Right lobe of liver (tissue), 4 donors: ENCODE measurements at regions not wholly inside any gene's neighbourhood (a gene's known extent, or its start where the extent isn't known, plus 50 kb on each side); places are given as distances from the start of the nearest gene placed in this dataset.

ENCODE experiments used
- CTCF ChIP-seq, 4 donors: fragments of 200-600 bp in 3 of 4; fragments of 450-650 bp in 1 of 4; IDR thresholded peaks; one replicate each; pipeline versions ENCODE4 v1.5.1 to v1.8.0; 2016 to 2022; ENCODE audit warnings: antibody characterized with exemption in 4 of 4, mild to moderate bottlenecking in 2 of 4
- POLR2A ChIP-seq: fragments of 450-650 bp; IDR thresholded peaks from one replicate; pipeline ENCODE4 v1.6.1; 2017; ENCODE audit warnings: antibody characterized with exemption, mild to moderate bottlenecking
- donor health status: DM: no; HTN: no; CAD: no.
- donor health status: DM: no; HTN: no; CAD: no.
- donor health status: DM: no; HTN: yes; CAD: no.

- TF ChIP-seq CTCF (IDR thresholded peaks at IDR 0.05): no peak
- no peak for TF ChIP-seq POLR2A
Observed at GRCh38 chrX:115357326-115358120, 68.0 kb downstream of the LUZP4 start.
